WI38 (cell line): ENCODE measurements at regions not wholly inside any gene's neighbourhood (a gene's known extent, or its start where the extent isn't known, plus 50 kb on each side); places are given as distances from the start of the nearest gene placed in this dataset.
"Not testable (repeated sequence)": the region's sequence is repeated elsewhere in the genome, so short reads cannot be mapped to it uniquely, and the experiment has no call there.

Experiments
- H3K4me3 ChIP-seq: 2 replicates; pipeline ENCODE4 v1.5.1; 2011; ENCODE audit warnings: low read depth, mild to moderate bottlenecking, control low read depth, low read length
- TF ChIP-seq, protein P1 (sequence below): IDR thresholded peaks from 2 replicates; pipeline ENCODE4 v1.5.1; 2012; ENCODE audit warnings: low read depth, mild to moderate bottlenecking, control low read depth, low read length

DNA sequence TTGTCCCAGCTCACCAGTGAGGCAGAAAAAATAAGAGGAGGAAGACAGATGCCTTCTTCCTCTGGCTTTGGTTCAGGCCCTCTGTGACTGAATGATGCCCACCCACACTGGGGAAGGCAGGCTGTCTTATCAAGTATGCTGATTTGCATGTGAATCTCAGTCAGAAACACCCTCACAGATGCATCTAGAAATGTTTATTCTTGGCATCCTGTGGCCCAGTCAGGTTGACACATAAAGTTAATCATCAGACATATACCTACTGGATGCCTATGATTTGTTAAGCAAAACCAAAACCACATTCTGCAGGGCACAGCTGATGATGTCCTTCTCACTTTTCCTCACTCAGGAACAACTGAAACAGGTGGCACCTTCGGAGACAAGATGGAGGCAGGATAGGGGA, 243.4 kb upstream of the KCNN2 start:
- TF ChIP-seq, protein P1, sequence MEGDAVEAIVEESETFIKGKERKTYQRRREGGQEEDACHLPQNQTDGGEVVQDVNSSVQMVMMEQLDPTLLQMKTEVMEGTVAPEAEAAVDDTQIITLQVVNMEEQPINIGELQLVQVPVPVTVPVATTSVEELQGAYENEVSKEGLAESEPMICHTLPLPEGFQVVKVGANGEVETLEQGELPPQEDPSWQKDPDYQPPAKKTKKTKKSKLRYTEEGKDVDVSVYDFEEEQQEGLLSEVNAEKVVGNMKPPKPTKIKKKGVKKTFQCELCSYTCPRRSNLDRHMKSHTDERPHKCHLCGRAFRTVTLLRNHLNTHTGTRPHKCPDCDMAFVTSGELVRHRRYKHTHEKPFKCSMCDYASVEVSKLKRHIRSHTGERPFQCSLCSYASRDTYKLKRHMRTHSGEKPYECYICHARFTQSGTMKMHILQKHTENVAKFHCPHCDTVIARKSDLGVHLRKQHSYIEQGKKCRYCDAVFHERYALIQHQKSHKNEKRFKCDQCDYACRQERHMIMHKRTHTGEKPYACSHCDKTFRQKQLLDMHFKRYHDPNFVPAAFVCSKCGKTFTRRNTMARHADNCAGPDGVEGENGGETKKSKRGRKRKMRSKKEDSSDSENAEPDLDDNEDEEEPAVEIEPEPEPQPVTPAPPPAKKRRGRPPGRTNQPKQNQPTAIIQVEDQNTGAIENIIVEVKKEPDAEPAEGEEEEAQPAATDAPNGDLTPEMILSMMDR = no peak
- H3K4me3 ChIP-seq = no peak overlapping the region

DNA sequence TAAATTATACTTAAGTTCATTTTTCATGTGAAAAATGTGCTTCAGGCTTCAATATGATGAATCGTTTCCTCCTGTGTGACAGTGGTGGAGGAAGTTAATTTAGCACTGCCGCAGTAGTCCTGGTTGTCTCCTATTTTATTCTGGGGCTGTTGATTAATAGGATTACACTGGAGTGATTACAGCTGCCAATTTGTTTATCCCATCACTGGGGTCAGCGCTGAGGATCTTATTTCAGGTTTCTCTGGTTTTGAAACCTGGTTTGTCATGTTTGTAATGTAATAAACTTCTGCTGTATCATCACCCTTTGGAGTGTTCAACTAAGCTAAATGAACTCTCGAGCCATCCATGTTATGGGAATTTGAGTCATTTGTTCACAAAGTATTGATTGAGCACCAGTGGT, 241.7 kb upstream of the KCNN2 start:
- H3K4me3 ChIP-seq = no peak overlapping the region
- TF ChIP-seq, protein P1 = no peak

DNA sequence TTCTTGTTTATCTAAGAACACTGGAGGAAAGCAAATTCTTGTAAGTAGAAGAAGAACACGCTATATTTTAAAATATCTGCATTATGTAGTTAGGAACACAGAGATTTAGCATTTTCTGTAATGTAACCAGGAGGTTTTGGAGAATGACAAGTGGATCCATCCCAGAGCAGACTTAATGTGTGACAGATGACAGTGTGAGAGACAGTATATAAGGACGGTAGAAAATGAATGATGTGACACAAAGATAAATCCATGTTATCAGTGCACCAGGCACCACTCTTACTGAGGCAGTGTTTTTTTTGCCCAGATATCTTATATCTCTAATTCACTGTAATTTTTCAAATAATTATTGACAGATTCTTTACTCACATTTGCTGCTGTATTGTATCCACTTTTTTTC, 239.0 kb upstream of the KCNN2 start:
- no peak overlapping the region for H3K4me3 ChIP-seq
- TF ChIP-seq, protein P1 = no peak

DNA sequence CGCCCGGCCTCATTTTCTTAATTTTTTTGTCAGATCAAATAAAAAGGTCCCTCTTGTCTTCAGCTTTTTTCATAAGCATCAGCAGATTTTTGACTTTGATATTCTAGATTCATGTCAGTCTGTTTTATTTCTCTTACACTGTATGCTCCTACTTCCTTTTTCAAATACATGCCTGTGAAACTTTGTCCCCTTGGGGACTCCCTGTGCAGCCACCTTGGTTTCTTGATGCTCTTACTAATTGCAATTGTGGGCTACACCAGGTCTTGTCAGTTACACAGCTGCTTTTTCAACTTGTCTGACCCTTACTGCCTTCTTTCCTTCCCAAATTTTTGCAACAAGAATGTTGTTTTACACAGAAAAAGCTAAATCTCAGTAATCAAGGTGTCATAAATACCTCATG, 238.2 kb upstream of the KCNN2 start:
- TF ChIP-seq, protein P1 = no peak
- H3K4me3 ChIP-seq = no peak overlapping the region

DNA sequence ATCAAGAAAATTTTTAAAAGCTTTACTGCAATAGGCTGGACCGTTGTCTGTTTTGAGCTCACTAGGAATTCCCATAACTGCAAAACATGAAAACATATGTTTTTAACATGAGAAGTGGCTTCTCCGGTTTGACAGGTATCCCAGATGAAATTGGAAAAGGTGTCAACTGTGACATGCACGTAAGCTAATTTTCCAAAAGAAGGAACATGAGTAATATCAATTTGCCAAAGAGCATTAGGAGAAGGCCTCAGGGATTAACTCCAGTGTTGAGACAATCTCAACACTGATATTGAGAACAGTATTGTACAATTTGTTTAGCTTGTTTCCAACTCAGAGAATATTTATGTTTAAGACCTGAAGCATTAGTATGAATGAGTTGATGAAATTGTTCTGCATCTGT, 215.5 kb upstream of the KCNN2 start:
- TF ChIP-seq, protein P1 = no peak

DNA sequence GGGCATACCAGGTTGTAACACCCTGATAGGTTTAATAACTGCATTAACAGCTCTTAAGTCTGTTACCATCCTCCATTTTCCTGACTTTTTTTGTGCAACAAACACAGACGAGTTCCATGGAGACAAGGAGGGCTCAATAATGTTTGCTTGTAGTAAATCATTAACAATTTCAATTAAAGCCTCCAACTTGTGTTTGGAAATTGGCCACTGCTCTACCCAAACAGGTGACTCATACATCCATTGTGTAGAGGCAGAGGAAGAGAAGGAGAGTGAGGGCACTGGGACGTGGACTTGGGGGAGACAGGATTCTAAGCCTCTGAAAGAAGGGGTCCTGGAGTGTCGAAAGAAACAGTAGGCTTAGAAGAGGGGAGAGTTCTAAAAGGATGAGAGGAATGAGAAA, 213.6 kb upstream of the KCNN2 start:
- H3K4me3 ChIP-seq = no peak overlapping the region
- TF ChIP-seq, protein P1 = no peak

More for the DNA sequence above, 215.5 kb upstream of the KCNN2 start:
- H3K4me3 ChIP-seq = no peak overlapping the region

DNA sequence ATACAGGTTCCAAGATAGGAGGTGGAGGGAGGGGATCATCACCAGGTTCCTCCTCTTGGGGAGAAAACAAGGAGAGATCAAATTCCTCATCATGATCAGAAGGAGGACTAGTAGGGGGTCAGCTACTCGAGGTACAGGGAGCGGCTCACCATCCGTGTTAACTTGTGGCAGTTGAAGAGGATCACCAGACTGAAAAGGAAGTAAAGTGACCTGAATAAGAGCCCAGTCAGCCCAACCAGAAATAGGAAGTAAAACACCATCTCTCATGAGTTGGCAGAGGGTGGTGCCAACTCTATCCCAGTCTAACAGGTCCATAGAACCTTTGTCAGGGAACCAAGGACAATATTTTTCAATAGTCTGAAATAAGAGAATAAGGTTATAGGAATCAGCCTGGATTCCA, 213.1 kb upstream of the KCNN2 start:
- H3K4me3 ChIP-seq = not testable (repeated sequence)

DNA sequence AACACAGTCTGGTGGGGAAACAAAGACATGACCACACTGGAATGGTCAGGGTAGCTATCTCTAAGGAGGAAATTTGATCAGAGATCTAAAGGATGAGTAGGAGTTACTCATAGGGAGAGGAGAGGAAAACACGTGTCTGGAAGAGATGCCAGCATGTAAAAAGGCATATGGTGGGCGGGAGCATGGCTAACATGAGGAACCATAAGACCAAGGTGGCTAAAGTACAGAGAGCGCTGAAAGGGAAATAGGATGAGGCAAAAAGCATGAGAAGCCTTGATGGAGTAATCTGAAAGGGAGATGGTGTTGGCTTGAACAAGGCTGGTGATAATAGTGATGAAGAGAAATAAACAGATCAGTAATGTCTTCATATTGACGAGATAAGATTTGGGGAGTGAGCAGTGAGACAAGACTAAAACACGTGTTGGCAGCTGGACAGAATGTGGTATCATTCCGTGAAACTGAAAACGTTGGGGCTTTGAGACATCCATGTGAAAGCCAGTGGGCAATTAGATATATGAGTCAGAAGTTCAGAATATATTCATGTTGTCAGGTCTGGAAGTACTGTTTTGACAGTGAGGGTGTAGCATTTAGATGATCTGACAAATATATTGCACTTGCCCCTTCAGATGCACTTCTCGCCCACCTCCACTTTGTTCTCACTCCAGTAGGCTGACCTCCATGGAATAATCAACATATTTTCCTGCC, 209.1 kb upstream of the KCNN2 start:
- H3K4me3 ChIP-seq = no peak overlapping the region
- TF ChIP-seq, protein P1 = no peak
